ENCODE measurements at regions not wholly inside any gene's neighbourhood (a gene's known extent, or its start where the extent isn't known, plus 50 kb on each side); places are given as distances from the start of the nearest gene placed in this dataset.

DNA sequence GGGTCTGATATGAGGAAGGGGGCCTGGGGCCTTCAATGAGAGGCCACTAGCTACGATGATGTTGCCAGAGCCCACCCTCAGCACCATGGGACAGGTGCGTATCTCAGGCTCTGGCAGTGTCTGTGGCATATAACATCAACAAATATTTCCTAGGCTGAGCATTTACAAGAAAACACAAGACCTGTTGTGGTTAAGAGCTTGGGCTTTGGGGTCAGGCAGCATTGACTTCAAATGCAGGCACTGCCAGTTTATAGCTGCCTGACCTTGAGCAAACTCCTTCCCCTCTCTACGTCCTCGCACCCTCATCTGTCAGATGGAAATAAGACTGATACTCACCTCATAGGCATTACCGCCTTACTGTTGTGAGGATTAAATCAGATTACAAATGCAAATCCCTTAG, 156.0 kb downstream of the KATNAL1 start:
- DNase-seq (ENCODE audit: low spot score), result no peak

DNA sequence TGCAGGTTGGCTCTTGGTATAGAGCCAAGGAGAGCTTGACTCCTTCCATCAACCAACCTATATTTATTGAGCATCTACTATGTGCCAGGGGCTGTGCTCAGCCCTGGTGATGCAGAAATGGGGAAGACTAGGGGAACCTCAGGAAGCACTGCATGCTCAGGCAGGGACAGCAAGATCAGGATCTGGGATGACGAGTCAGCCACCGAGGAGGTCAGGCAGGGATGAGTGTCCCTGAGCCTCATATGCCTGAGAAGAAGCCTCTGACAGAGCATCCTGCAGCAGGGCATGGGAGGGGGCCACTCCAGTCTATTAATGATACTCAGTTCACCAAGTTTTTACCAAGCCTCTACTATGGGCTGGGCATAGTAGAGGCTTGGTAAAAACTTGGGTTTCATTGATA, 158.1 kb downstream of the KATNAL1 start:
- DNase-seq (ENCODE audit: low spot score), result no peak

DNA sequence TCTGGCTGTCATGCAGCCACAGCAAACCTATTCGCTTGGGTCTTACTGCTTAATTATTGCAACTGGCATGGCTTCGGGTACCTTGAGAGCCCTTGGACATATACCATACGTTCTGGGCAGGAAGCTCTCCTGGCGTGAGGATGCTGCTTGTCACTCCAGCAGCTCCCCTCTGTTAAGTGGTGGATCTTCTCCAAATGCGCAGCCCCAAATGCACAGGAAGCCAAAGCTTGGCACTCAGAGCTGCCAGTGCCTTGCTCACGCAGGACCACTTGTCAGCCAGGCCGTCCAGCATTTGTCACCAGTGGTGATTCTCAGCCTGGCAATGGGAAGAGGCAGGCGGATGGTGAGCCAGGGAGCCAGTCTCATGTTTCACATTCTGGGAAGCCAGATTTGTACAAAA, 158.6 kb downstream of the KATNAL1 start:
- no peak for DNase-seq (ENCODE audit: low spot score)

- no peak for DNase-seq (ENCODE audit: low spot score)
These were observed 159.1 kb downstream of the KATNAL1 start for GRCh38 chr13:30148171-30148754.

GRCh38 chr13:30147421-30147820, 159.9 kb downstream of the KATNAL1 start:
- DNase-seq (ENCODE audit: low spot score), result no peak

DNA sequence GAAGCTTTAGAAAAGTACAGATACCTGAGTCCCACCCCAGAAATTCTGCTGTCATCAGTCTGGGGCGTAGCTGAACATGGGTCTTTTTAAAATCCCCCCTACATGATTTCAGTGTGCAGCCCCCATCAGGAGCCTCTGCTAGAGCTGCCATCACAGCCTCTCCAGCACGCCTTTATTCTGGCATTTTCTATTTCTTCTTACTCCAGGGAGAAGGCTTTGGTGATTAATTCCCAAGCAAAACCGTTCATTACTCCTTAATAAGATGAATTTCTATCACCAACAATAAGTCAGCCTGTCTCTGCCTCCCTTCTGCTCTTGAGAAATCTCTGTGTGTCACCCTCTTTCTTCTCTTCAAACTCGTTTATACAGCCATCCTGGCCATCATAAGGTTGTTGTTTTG, 160.3 kb downstream of the KATNAL1 start:
- DNase-seq (ENCODE audit: low spot score), result no peak

GRCh38 chr13:30145709-30146367, 161.5 kb downstream of the KATNAL1 start:
- DNase-seq (ENCODE audit: low spot score), result no peak

GRCh38 chr13:30143666-30144400, 163.5 kb downstream of the KATNAL1 start:
- DNase-seq (ENCODE audit: low spot score), result peak; percentile 17

DNA sequence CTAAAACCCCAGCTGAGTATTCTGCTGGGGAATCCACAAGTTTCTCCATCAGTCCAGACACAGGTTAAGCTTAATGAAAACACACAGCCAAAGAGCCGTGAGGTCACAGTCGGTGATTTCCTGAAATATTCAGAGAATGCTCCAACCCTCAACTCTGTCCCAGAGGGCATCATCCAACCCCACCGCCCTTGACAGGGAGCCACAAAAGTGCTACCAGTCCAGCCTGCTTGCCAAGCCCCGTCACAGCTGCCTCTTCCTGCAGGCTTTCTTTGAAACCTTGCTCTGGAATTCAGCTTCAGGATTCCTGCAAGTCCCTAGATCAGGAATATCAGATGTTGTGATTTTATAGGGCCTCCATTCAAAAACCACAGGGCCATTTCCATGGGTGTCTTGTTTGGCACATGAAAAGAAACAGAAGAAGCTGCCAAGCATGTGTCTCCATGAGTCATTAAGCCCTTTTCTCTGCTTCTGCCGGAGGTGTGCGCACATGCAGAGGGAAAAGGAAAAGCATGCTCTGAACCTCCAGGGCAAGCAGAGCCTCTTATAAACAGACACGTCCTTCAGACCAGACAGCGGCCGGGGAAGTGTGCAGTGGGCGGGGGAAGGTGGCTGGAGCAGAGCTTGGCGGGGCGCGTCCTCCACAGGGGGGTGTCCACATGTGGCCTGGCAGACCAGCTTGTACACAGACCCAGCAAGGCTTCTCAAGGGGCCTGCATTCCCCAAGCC, 164.7 kb downstream of the KATNAL1 start:
- peak; percentile 98 for DNase-seq (ENCODE audit: low spot score)

DNA sequence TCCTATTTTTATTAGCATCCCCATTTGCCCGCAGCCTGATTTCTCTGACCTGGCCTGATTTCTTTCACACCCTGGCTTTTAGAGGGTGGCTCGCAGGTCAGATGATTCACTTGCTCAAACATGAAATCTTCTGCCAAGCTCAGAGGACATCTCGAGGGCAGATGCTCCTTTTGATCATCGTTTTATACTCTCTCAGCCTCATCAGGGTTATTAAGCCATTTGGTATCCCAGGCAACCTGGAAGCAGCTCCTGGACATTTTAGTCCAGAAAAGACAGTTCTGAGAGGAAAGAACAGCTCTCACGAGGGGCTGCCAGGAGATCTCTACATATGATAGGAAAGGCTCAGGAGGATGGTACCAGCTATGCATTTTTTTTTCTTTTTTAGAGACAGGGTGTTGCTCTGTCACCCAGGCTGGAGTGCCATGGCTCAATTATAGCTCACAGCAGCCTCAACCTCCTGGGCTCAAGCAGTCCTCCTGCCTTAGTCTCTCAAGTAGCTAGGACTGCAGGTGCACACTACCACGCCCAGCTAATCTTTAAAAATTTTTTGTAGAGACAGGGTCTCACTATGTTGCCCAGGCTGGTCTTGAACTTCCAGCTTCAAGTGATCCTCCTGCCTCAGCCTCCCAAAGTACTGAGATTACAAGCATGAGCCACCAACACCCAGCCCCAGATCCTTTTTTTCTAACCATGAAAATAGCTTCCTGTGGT, 165.4 kb downstream of the KATNAL1 start:
- no peak for DNase-seq (ENCODE audit: low spot score)

GRCh38 chr13:30140973-30141372, 166.4 kb downstream of the KATNAL1 start:
- no peak for DNase-seq (ENCODE audit: low spot score)

DNA sequence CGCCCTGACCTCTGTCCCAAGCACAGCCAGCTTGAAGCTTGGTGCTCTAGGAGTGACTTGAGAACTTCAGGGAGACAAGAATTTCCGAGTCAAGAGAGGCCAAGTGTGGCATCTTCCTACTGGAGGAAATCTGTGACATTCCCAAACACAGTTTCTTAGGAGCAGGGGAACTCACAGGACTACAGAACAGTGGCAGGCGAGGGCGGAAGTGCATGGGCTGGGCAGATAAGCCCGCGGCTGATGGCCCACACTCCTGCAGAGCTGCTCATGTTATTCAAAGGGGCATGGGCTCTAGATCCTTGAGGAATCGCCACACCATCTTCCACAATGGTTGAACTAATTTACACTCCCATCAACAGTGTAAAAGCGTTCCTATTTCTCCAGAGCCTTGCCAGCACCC, 168.8 kb downstream of the KATNAL1 start:
- DNase-seq (ENCODE audit: low spot score), result no peak

GRCh38 chr13:30135868-30136267, 171.5 kb downstream of the KATNAL1 start:
- no peak for DNase-seq (ENCODE audit: low spot score)

- DNase-seq (ENCODE audit: low spot score), result no peak
These were observed 172.0 kb downstream of the KATNAL1 start for GRCh38 chr13:30135351-30135750.

DNA sequence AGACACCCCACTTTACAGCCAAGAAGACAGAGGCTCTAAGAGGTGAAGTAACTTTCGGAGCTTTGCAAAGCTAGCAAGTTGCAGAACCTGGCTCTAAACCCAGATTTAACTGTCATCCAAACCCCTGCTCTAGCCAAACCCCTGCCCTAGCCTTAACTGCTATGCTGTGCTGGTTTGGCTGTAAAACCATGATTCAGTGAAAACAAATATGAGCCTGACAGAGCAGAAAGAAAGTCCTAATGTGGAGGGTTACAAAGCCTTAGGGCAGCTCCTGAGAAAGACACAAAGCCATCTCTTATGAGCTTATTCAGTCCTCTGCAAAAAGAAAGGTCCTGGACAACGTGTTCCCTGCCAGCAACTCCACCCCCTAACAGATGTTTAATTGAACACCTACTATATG, 172.8 kb downstream of the KATNAL1 start:
- DNase-seq (ENCODE audit: low spot score), result no peak

GRCh38 chr13:30133996-30134395, 173.4 kb downstream of the KATNAL1 start:
- DNase-seq (ENCODE audit: low spot score), result no peak

- DNase-seq (ENCODE audit: low spot score), result no peak
These were observed 173.8 kb downstream of the KATNAL1 start for GRCh38 chr13:30133554-30133912.

- peak; percentile 93 for DNase-seq (ENCODE audit: low spot score)
These were observed 174.5 kb downstream of the KATNAL1 start for GRCh38 chr13:30132623-30133553.

DNA sequence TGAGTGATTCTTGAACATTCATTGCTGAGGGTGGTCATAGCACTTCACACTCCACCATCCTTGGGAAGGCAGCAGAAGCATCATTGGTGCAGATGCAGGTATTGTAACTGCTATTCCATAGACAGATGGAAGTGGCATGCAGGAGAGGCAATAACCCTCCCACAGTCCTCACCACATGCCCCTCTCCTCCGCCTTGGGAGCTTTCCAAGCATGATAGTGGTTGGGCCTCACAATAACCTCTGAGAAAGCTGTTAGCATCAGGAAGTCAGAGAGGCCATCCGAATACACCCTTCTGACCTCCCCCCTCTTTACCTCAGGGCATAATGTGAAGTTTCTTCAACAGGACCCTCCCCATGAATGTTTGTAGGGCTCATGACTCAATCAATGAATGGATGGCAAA, 177.9 kb downstream of the KATNAL1 start:
- DNase-seq (ENCODE audit: low spot score), result no peak

DNA sequence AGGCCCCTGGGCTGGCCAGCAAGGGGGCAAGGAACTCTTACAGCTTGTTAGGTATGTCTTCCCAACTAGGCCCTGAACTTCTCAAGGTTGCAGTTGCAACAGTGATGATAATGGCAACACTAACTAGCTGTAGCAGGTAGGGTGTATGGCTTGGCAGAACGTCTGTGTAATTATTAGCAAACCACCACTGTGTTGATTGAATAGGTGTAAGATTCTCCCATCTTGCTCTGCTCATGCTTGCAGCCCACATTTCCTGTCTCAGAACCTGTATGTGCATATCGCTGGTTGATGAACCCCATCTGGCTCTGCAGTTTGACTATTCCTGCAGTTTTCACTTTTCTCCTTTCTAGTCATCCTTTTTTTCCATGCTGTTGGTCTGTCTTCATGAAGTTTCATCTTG, 178.8 kb downstream of the KATNAL1 start:
- no peak for DNase-seq (ENCODE audit: low spot score)

GRCh38 chr13:30128095-30128494, 179.3 kb downstream of the KATNAL1 start:
- DNase-seq (ENCODE audit: low spot score), result no peak
